GM18909 (cell line): ENCODE measurements at regions not wholly inside any gene's neighbourhood (a gene's known extent, or its start where the extent isn't known, plus 50 kb on each side); places are given as distances from the start of the nearest gene placed in this dataset.

ENCODE experiments used
- ATAC-seq: cut with Tn5 transposase; IDR thresholded peaks from one replicate; pipeline ENCODE4 v1.9.1; 2021; ENCODE audit warnings: mild to moderate bottlenecking; ENCODE audit not compliant: unreplicated experiment, poor library complexity

GRCh38 chr3:176505878-176506621 lies 691.2 kb downstream of the TBL1XR1 start:
- ATAC-seq, result no peak

GRCh38 chr3:176491084-176491483 lies 706.2 kb downstream of the TBL1XR1 start:
- ATAC-seq, result no peak

DNA sequence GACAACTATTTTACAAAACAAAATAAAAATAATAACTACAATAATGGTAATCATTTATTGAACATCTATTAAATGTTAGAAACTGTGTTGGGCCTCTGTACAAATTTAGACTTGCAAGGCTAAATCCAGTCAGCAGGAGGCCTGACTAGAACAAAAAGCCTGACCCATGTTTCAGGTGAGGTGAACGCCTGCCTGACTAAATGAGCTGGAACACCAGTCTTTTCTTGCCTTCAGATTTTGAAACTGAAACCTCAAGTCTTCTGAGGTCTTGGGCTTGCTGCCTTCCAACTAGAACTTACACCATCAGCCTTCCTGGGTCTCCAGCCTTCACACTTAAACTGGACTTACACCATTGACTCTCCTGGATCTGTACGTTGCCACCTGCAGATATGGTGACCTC lies 706.9 kb downstream of the TBL1XR1 start:
- ATAC-seq, result no peak

DNA sequence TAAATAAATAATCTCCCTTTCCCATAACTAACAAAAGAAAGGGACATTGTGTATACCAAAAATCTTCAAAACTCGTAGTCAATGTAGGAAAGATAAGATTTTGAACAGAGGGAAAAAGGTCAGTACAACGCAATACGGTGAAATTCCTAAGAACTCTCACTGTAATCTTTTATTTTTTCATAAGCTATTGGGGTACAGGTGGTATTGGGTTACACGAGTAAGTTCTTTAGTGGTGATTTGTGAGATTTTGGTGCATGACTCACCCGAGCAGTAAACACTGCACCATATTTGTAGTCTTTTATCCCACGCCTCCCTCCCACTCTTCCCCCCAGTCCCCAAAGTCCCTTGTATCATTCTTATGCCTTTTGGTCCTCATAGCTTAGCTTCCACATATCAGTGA lies 718.0 kb downstream of the TBL1XR1 start:
- ATAC-seq, result no peak

GRCh38 chr3:176469694-176470205 lies 727.5 kb downstream of the TBL1XR1 start:
- ATAC-seq, result no peak

DNA sequence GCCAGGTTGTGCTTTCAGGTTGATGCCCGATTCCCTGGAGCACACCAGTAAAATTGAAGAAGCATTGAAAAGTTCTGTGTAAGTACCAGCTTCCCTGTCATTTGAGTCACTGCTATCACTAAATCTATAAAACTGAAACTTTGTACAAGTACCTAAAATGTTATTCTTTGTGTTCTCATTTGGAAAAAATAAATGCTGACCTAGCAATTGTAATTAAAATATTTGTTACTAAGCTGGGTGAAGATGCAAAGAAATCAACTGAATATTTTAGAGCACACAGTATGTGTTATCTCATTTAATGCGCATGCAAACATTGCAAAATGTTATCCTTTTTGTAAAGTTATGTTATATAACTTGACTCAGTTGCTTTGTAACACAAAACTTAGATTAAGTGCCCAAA lies 733.7 kb downstream of the TBL1XR1 start:
- no peak for ATAC-seq

DNA sequence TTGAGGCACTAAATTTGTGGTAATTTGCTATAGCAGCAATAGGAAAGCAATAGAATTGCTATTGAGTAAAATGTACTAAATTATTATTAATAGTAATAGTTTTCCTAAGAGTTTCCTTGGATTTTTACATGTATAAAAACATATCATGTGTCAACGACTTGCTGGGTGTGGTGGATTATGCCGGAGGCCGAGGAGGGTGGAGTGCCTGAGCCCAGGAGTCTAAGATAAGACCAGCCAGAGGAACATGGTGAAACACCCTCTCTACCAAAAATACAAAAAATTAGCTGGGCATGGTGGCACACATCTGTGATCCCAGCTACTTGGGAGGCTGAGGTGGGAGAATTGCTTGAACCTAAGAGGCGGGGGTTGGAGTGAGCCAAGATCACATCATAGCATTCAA lies 749.9 kb downstream of the TBL1XR1 start:
- no peak for ATAC-seq

GRCh38 chr3:176442326-176442725 lies 755.0 kb downstream of the TBL1XR1 start:
- ATAC-seq, result no peak

DNA sequence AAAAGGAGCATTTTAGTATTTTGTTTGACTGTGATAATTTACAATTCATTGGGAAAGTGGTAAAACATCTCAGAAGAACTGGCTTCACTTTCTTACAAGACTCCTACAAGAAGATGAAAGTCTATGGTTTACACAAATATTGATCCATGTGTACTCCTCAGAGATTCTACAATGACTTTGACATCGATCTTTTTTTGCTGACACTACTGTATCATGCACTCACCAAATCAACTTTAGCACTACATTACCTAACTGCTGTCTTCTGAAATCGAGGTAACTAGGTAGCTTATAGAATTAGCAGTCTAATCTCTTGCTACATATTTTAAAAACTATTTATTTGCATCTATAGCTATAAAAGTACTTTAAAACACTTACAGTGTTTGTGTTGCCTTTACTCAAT lies 757.6 kb downstream of the TBL1XR1 start:
- ATAC-seq, result no peak

DNA sequence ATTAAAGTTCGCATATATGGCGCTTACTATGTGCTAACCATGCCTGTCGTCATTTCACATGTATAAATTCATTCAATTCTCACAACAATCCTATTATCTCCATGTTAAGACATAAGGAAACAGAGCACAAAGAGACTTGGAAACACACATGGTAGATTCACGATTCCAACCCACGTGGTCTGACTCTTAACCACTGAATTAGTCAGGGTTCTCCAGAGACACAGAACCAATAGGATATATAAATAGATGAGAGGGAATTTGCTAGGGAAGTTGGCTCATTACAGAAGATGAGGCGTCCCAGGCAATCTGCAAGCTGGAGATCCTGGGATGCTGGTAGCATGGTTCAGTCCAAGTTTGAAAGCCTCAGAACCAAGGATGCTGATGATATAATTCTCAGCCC lies 765.3 kb downstream of the TBL1XR1 start:
- no peak for ATAC-seq

DNA sequence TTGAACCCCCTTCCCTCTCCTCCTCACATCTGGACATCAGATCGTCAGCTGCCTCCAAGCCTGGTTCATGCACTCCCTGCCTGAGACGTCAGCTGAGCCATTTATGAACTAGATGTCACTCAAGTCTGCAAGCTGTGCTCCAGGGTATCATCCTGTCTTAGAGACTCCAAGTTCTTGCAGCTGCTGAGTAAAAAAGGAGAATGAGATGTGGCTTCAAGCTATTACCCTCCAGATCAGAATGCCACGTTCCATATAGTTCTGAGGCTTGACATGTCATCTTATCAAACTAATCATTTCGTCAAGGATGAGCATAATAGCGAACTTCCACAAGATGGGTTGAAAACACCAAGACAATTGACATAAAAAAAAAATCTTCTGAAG lies 766.3 kb downstream of the TBL1XR1 start:
- no peak for ATAC-seq

DNA sequence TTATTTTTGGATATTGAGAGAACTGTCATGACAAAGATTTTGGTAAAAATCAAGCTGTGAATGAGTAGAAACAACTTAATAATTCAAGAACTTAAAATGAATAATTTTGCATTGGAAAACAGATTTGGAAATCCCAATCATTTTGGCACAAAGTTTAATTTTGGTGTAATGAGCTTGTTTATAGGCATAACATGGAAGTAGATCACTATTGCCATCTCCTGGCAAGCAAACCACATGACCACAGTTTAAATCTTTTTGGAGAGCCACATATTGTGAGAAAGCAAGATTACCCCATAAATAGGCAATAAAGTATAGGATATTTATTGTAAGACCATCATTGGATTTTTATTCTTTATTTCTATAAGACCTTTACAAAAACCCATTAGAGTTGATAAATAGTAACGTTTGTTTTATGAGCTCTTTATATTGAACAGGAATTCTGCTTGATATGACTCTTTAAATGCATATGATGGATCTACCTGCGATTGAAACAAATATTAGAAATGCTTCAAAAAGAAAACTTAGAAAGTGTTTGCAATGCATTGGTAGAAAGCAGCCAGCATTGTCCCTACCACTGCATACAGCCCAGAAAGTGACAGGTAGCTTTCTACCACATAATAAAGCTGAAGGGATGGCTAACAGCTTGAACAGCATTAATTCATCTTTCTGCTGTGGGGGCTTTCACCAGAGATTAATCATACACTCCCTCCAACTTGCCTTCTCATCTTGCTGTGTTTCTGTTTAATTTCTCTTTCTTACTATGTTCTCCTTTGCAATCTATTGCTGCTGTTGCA lies 766.8 kb downstream of the TBL1XR1 start:
- no peak for ATAC-seq

- ATAC-seq, result no peak
Measured at GRCh38 chr3:176428552-176428951, 768.7 kb downstream of the TBL1XR1 start.

DNA sequence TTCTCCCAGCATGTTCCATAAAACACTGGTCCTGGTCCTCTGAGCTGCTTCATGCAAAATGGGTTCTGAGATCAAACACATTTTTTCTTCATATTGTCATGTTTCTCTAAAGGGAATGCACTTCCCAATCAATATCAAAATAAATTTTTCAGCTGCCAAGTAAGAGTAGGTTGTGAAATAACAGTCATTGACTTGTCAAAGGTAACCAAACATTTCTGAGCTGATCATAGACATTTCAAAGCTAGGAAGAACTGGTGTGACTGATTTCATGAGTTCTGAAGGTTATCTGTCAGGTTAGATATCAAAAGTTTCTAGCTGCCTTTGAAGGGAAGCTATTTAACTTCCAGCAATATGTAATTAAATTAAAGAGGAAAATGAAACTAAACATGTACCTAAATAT lies 770.9 kb downstream of the TBL1XR1 start:
- no peak for ATAC-seq

DNA sequence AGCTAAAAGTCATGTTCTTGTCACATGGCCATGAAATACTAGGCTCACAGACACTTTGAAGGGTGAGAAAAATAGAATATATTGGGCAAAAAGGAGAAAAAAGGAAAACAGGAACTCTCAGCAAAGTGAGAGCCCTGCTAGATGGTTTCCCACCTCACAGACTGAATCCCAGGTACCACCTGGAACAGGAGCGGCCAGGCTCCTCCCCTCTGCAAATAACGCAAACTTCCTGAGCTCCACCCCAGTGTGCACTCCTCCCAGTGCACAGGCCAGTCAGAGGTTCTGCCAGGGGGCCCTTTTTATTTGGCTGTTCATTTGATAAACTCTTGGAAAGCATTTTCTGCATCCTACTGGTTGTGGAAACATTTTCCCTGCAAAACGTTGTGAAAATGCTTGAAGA lies 780.4 kb downstream of the TBL1XR1 start:
- no peak for ATAC-seq

- ATAC-seq, result no peak
Measured at GRCh38 chr3:176415661-176416295, 781.5 kb downstream of the TBL1XR1 start.

DNA sequence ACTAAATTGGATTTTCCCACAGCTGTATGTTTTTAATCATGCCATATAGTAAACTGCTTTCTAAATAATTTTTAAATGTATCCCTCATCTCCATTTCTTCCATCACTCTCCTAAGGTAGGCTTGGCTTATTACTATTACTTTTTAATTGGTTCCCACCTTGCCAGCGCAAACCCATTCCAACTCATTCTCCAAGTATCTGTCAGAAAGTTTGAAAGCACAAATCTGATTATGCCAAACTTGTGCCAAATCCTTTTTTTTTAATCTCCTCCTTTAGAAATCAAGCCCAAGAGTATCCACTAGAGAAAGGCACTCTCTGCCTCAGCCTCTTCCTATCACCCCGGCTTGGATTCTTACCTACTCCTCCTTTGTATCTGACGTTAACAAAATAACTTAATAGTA lies 784.5 kb downstream of the TBL1XR1 start:
- ATAC-seq, result no peak

GRCh38 chr3:176403531-176403930 lies 793.8 kb downstream of the TBL1XR1 start:
- ATAC-seq, result no peak

DNA sequence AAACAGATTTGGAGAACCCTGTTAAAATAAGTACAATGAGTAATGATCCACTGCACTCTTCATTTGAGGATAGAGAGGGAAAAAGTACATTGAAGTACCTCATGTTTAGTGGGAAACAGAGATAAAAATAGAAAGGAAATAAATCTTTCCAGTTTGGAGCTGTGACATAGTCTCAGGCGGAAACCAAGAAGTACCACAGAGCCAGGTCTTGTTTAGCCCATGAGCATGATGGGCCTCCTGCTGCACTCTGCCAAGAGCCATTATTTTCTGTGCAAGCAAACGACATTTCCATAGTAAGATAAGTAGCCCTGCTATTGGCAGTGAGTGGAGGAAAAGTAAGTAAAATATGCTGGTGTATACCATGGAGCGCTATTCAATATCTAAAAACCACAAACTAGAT lies 796.1 kb downstream of the TBL1XR1 start:
- ATAC-seq, result no peak

GRCh38 chr3:176399193-176399592 lies 798.1 kb downstream of the TBL1XR1 start:
- ATAC-seq, result no peak

DNA sequence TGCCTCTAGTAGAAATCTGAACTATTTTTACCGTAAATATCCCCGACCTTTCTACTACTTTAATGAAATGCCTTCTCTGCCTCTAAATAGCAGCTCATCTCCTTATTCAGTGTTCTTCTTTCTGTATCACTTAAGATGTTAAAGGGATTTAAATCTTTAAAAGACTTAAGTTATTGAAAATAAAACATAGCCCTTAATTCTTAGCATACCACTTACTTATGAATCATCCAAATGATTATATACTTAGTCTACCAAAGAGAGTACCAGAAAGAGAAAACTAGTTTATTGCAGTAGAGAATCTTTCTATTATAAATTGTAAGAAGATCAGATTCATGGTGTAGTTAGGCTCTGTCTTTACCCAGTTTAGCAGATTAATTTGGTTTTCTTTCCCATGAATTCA lies 802.0 kb downstream of the TBL1XR1 start:
- no peak for ATAC-seq
